Thoracic aorta (tissue), 2 donors: ENCODE measurements at regions not wholly inside any gene's neighbourhood (a gene's known extent, or its start where the extent isn't known, plus 50 kb on each side); places are given as distances from the start of the nearest gene placed in this dataset.
A peak's percentile ranks its signal among the peaks of the same experiment; 100 is the strongest.

ENCODE experiments used
- ATAC-seq: fragments of 150-250 bp; one replicate; pipeline ENCODE4 v1.8.0; 2017; ENCODE audit warnings: low read depth; ENCODE audit not compliant: insufficient number of reproducible peaks, low FRiP score
- DNase-seq: peaks from one replicate; pipeline ENCODE4 v3.0.0-alpha.2; 2020; ENCODE audit warnings: low spot score
- H3K27ac ChIP-seq, 2 donors: fragments of 200-600 bp; sonication (generic); 1 replicate in 1 of 2; 2 replicates in 1 of 2; pipeline ENCODE4 v1.5.1; 2016; ENCODE audit warnings: mild to moderate bottlenecking in 2 of 2, moderate library complexity in 2 of 2
- H3K27me3 ChIP-seq: fragments of 200-600 bp; sonication (generic); replicated peaks from 2 replicates; pipeline ENCODE4 v1.6.0; 2016; ENCODE audit warnings: mild to moderate bottlenecking; ENCODE audit not compliant: insufficient read depth
- H3K36me3 ChIP-seq: fragments of 200-600 bp; sonication (generic); one replicate; pipeline ENCODE4 v1.5.1; 2016
- H3K4me1 ChIP-seq, 2 donors: fragments of 200-600 bp; sonication (generic); 1 replicate in 1 of 2; 2 replicates in 1 of 2; pipeline versions ENCODE4 v1.5.1 to v1.6.0; 2016; ENCODE audit warnings: low read depth in 2 of 2, mild to moderate bottlenecking in 1 of 2; ENCODE audit not compliant: control insufficient read depth in 1 of 2
- H3K4me3 ChIP-seq: fragments of 200-600 bp; sonication (generic); 2 replicates; pipeline ENCODE4 v1.5.1; 2016; ENCODE audit warnings: mild to moderate bottlenecking
- H3K9me3 ChIP-seq: fragments of 200-600 bp; sonication (generic); 2 replicates; pipeline ENCODE4 v1.5.1; 2016
- CTCF ChIP-seq: fragments of 200-600 bp; sonication (generic); IDR thresholded peaks from one replicate; pipeline ENCODE4 v1.5.1; 2019; ENCODE audit warnings: antibody characterized with exemption

DNA sequence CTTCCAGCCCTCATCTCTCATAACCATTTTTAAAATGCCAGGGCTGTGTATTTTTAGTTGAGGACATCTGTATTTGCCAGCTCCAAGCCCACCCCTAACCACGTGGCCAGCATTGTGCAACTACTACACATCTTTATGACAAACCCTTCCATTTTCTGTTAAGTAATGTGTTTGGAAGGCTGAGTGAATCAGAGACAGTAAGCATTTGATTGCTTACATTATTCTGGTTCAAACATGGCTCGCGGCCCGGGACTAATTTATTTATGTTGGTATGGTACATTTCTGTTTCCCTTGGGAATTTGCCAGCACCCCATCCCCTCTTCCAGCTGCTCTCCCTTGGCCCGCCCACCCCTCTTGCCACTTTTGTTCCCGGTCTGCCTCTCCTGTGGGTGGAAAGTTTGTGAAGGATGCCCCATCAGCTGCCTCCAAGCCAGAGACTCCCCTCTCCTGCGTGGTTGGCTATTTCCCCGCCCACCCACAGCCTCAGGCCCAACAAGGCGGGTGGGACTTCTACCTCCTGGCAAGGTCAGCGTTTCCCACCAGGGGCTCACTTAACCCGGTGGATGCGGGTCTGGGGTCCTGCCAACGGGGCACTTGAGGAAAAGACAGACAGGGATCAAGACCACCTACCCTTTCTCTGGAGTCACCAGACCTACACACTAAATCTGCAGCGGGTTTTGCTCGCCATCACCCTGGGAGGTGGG, 162.2 kb downstream of the HSD17B3 start:
- TF ChIP-seq CTCF = no peak
- H3K9me3 ChIP-seq = no peaks in the 10 kb centered on the region
- H3K4me3 ChIP-seq = peak overlapping the region; percentile 18
- H3K4me1 ChIP-seq = peaks cover 22 to 54% of the 10 kb centered on the region in 2 donors
- peak overlapping the region in 1 of 2 donors; percentile 32 for H3K27ac ChIP-seq
- no peaks in the 10 kb centered on the region for H3K27me3 ChIP-seq
- DNase-seq = peak; percentile 71
- H3K36me3 ChIP-seq = no peaks in the 10 kb centered on the region
- ATAC-seq = peak; percentile 59

GRCh38 chr9:96138616-96139015, 163.4 kb downstream of the HSD17B3 start:
- Histone ChIP-seq H3K27ac (no peak overlapping the region), H3K4me1 (peaks cover 22 to 54% of the 10 kb centered on the region in 2 donors), H3K9me3 (no peaks in the 10 kb centered on the region), H3K4me3 (no peak overlapping the region), H3K36me3 (no peaks in the 10 kb centered on the region), H3K27me3 (no peaks in the 10 kb centered on the region)
- DNase-seq (no peak), ATAC-seq (no peak)
- no peak for TF ChIP-seq CTCF

- ATAC-seq (no peak), DNase-seq (no peak)
- Histone ChIP-seq H3K9me3 (no peaks in the 10 kb centered on the region), H3K27me3 (no peaks in the 10 kb centered on the region), H3K4me1 (peaks cover 22 to 54% of the 10 kb centered on the region in 2 donors), H3K4me3 (peak overlapping the region; percentile 53), H3K36me3 (no peaks in the 10 kb centered on the region), H3K27ac (peak overlapping the region in 1 of 2 donors; percentile 36)
- TF ChIP-seq CTCF = no peak
Measured at GRCh38 chr9:96137671-96138429, 164.1 kb downstream of the HSD17B3 start.

DNA sequence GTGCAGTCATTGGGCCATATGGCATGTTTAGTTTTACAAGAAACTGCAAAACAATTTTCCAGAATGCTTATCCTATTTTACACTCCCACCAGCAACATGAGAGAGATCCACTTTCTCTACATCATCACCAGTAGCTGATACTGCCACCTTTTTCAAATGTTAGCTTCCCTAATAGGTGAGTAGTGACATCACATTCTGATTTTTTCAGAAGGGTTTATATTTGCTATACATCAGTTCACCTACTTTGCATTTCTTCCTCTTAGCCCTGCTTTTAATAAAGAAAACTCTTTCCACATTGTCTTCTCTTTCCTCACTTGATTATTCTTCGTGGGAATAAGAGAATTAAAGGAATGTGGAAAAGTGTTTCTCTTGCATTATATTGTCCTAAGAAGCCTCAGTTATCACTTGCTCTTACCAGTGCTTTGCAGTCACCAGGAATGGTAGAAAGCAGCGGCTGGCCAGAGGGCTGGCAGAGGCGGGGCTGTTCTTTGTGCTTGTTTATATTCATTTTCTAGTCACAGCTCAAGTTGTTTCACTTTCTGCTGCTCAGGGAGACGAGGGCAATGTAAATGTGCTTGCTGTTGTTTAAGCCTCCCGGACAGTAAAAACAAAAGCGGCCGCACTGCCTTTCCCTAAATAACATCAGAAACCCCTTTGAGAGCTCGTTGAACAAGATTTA, 164.8 kb downstream of the HSD17B3 start:
- Histone ChIP-seq H3K27me3 (no peaks in the 10 kb centered on the region), H3K27ac (peak overlapping the region in 1 of 2 donors; percentile 36), H3K4me1 (peaks cover 22 to 54% of the 10 kb centered on the region in 2 donors), H3K9me3 (no peaks in the 10 kb centered on the region), H3K4me3 (peak overlapping the region; percentile 53), H3K36me3 (no peaks in the 10 kb centered on the region)
- DNase-seq (no peak), ATAC-seq (no peak)
- TF ChIP-seq CTCF = no peak

GRCh38 chr9:96135753-96136290, 166.2 kb downstream of the HSD17B3 start:
- H3K36me3 ChIP-seq = no peaks in the 10 kb centered on the region
- DNase-seq (no peak), ATAC-seq (no peak)
- H3K27ac ChIP-seq = no peak overlapping the region
- H3K27me3 ChIP-seq = no peaks in the 10 kb centered on the region
- no peaks in the 10 kb centered on the region for H3K9me3 ChIP-seq
- TF ChIP-seq CTCF = no peak
- peaks cover 22 to 45% of the 10 kb centered on the region in 2 donors for H3K4me1 ChIP-seq
- H3K4me3 ChIP-seq = no peak overlapping the region
